Glomerular endothelial cell (primary cell): ENCODE measurements at regions not wholly inside any gene's neighbourhood (a gene's known extent, or its start where the extent isn't known, plus 50 kb on each side); places are given as distances from the start of the nearest gene placed in this dataset.

Source experiments
- DNase-seq: peaks from one replicate; pipeline ENCODE4 v3.0.0-alpha.2; 2011; ENCODE audit warnings: low read depth, low spot score; ENCODE audit errors: extremely low read depth

DNA sequence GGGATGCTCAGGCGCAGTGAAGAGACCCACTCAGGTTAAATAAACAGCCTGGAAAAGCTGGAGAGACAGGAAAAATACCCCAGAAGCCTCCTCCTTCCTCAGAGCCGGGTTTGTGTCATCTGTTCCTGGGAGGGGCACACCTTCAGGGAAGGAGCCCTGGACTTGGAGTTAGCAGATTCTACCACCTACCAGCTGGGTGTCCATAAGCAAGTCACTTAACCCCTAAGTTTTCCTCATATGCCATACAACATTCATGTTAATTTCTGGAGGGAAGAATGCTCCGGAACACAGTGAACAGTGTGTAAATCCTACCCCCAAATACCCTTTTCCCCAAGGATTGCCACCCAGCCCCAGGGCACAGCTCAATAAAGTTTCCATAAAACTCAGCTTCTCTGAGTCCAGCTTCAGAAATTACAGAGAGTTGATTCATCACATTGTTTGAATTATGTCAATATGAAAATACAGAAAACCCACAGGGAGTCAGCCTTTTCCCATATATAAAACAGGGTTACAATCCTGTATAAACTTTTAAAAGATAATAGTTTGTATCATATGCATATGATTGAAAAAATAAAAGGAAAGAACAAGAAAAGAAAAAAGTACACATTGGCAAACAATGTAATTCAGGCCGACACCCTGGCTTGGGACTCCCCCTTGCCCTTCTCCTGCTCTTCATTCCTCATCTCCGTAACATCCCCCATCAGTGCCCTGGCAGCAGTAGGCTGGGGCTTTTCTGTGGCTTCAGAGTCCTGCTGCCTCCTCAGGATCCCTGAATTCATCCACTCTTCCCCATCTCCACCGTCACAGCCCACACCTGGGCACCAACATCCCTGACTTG, 291.8 kb upstream of the USP24 start:
- DNase-seq, result no peak

DNA sequence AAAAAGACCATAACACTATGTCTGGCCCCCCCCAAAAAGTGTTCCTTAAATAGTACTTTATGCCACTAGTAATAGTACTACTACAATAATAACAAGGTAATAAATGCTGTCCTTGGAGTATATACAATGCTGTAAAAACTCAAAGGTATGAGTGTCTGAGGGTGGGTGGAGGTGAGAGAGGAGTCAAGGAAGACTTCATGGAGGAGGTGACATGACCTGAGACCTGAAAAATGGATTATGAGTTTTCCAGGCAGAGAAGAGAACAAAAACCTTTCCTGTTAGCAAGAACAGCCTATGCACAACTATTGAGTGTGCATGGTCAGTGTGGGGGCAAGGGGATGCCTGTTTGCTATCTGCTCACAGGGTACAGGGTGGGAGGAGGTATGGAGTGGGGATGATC, 290.2 kb upstream of the USP24 start:
- DNase-seq, result no peak

DNA sequence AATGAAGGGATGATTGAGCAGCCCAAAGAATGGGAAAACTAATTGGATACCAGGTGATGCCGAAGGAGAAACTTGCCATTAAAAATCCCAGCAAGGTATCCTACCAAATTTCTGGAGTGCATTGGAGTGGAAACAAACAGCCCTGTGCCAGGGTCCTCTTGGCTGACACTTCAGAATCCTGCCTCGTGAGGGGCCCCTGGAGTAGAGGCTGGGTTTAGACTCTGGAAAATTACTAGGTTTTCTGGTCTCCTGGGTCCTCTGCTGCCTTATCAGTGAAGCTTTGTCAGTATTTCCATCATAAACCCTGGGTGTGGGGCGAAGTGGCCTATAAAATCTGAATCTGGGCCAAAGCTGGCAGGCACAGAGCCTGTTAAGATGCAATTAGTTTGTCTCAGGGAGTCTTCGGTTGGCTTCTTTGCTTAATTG, 289.2 kb upstream of the USP24 start:
- no peak for DNase-seq

DNA sequence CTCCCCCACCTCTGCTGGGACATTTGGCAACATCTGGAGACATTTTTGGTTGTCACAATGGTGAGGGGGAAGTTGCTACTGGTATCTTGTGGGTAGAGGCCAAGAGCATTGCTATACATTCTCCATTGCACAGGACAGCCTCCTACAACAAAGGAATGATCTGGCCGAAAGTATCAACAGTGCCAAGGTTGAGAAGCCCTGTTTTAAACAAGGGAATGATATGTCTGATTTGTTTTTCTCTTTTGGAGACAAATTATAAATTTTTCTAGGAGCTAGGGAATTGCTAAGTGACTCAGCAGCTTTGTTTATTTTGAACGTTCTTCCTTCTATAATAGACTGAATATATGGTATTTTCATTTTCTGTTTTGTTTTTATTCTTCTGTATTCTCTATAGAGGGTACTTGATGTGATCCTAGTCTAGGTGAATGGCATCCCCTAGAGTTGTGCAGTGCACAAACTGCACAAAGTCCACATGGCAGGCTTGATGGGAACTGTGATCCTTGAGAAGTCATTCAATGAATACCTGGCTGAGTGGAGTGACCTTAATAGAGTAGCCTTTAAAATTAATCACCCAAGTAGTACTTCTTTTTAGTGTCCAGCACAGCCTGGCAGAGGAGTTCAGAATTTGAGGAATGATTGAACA, 288.6 kb upstream of the USP24 start:
- no peak for DNase-seq

DNA sequence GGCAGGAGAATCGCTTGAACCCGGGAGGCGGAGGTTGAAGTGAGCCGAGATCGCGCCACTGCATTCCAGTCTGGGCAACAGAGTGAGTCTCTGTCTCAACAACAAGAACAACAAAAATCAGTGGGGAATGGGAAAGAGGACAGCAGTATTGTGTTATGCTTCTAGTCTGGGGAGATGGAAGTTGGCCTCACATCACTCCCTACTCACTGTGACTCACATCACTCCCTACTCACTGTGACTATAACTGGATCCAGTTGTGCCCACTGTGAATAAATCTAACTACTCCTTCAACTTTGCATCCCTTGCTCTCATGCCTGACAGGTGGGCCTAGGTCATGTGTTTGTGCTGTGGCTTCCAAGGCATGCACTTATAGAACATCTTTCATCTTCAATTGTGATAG, 285.4 kb upstream of the USP24 start:
- DNase-seq, result no peak

DNA sequence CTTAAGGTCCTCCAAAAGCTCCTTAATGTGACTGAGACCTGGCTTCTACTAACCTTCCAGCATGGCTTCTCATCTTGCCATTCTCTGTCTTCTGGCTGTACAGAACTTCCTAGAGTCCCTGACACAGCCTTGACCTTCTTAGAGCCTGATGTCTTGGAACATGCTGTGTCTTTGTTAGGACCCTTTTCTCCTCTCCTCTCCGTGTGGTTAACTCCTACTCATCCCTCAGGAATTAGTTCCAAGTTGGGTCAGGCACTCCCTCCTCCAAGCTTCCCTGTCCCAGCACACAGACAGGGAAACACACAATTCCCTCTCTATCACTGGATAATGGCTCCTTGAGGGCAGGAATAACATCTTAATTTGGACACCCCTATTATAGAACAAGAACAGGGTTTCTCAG, 275.4 kb upstream of the USP24 start:
- DNase-seq, result no peak

DNA sequence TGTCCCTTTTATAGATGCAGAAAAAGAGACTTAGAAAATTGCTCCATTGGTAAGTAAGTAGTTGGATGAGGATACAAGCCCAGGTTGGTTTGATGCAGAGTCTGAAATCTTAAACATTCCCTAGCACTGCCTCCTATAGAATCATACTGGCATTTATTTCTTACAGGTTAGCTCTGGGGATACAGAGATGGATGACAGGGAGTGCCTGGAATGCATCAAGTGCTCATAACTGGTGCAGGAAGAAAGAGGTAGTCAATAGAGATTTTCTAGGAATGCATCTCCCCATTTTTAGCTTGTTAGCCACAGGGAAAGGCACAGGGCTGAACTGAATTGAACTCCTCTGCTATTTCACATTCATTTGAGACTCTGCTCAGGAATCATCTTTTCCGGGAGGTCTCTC, 269.0 kb upstream of the USP24 start:
- no peak for DNase-seq

DNA sequence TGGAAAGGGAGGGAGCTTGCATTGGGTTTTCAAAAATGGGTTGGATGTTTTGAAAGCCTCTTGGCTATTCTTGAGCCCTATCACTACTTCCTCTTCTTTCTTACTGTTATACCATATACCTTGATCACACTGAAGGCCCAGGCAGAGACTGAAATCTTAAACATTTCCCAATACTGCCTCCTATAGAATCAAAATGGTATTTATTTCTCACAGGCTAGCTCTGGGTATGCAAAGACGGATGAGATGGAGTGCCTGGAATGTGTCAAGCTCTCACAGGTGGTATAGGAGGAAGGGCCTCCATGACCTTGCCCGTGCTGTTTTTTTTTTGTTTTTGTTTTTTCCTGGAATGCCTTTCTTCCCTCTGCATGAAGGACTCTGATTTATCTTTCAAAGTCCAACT, 268.4 kb upstream of the USP24 start:
- no peak for DNase-seq

DNA sequence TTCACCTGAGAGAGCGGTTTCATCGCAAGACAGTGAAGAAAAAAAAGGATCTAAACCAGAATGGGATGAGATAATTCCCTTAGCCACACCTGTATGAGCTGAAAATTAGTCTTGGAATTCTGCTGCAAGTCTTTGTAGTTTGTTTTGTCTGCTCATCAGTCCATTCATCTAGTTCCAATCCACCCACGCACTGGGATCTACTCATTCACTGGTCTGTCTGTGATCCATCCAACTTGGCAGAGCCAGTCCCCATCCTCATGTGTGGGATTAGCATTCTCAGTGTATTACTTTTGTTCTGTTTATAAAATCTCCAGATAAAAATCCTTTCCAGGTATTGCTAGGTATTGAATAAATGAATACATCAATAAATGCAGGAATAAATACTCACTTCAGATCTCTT, 266.5 kb upstream of the USP24 start:
- DNase-seq, result no peak

DNA sequence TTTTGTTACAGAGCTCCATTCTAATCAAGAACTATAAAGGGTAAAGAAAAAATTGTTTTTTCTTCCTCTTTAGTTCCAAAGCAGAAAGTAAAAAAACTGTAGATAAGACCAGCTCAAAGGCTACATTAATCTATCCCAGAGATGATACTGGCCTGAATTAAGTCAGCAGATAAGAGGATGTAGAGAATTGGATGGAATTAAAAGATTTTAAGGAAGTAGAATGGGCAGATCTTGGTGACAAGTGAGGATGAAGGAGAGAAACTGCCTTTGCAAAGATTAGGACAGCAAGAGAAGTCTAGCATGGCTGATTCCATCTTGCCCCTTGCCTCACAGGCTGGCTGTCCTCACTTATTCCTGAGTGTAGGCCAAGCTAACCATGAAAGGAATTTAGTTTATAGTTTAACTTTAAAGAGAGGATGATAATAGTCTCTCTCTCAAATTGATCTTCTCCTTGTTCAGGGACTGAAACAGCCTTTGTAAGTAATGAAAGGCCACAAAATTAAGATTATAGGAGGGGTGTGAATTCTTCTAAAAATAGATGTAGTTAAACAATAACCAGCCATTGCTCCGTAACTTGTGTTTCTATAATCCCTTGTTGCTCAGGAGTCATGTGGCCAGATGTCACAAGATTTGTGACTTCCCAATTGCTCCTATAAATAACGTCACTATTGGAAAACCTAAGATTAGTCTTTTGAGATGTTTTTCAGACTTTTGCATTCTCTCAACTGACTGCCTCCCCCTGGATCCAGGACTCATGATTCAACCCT, 265.0 kb upstream of the USP24 start:
- no peak for DNase-seq

DNA sequence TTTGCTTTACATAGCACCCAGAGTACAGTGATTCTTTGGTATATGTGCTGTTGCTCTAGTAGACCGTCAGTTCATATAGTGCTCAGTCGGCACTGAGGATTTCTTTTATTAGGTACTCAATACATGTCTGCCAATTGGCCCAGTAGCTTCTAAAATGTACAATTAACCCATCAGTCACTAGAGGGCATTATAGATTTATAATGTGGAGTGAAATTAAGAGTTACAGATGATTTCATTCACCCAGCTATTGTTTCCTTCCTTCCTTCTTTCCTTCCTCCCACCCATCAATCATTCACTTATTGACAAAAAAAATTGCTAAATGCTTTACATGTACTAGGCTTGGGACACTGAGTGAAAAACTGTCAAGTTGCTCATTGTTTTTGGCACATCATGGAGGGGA, 263.6 kb upstream of the USP24 start:
- DNase-seq, result no peak

DNA sequence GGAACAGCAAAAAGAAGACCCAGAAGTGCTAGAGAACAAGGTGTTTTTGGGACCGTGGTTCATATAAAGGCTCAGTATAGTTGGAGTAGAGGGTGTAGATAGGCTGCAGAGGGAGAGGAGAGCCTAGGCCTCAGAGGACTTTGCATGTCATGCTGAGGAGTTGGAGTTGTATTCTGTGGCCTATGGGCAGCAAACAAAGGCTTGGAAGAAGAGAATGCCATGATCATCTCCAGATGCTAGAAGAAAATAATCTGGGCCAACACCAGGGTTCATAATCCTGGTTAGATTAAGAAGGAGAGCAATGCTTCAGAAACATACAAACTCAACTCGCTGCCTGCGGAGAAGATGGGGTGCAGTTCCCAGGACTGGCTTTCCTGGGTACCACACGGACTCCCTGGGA, 262.8 kb upstream of the USP24 start:
- DNase-seq, result no peak

DNA sequence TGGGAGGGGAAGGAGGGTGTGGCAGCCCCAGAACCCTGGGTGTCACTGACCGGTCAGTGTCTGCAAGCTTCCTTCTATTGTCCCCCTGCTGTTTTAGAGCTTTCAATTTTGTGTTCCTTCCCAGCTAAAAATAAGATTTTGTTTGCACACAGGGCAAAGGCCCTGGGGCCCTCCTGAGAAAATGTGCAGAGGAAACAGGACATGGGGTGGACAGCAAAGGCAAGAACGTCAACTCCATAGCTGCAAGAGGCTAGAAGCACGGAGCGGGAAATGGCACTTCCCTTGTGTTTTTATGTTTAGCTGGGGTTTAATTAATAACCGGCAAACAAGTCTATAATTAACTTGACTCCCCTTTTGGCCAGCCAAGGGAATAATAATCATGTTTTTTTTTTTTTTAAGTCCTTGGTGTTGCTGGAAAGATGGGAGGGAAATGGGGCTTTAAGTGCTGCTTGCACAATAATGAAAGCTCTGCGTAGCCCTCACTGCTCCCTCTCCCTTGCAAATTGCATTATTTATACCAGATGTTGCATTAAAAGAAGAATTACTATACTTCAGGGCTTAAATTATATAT, 261.4 kb upstream of the USP24 start:
- no peak for DNase-seq

DNA sequence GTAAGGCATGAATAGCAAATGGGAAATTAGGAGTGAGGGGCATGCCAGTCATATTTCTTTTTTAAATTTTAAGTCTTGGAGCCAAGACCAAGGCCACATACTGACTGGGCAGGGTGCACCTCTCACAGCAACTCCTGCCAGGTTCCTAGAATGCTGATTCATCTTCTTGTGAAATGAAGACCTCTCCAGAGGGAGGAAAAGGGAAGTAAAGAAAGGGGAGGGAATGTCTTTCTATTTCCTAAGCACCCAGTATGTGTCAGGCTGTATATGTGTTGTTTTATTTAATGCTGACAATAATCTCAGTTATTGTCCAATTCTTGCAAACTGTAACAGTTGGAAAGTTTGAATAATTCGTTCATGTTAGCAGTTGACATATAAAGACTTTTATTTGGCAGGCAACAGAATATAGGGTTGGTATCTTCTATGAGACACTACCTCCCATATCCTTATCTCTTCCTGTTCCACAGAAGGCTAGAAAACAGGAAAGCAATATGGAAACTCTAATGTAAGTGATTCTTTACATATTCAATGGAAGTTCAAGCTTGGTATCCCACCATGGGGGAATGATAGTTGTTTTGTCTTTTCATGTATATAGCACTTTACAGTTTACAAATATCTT, 259.1 kb upstream of the USP24 start:
- no peak for DNase-seq

DNA sequence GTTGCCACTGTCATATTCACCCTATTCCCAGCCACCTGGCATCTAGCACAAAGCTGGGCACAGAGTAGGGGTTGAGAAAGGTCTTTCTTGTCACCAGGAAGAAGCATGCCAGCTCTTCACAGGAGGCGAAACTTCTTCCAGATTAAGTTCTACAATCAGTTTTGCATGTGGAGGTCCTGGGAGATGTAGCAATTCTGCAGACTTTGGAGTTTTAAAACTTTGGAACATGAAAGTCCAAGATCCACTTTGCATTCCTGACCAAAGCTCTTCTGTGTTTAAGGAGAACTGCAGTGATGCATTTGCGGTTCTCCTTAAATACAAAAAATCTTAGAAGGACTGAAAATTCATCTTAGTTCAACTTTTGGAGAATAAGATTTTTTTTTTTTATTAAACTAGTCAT, 258.5 kb upstream of the USP24 start:
- no peak for DNase-seq

DNA sequence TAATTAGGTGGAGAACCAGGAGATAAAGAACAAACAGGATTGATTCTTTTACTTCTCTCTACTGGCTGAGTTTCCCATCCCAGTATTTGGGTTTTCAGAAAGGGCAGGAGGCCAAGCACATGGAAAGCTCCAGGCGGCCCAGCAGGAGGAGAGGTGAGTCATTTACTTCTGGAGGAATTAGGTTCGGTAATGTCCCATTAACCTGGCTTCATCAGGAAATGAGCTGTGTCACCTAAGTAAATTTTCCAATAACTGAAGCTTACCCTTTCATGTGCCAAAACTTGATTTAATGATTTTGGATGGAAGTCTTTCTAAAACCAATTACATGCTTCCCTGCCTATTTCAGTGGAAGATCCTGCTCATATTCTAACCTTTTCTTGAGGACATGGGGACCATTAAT, 257.6 kb upstream of the USP24 start:
- no peak for DNase-seq

DNA sequence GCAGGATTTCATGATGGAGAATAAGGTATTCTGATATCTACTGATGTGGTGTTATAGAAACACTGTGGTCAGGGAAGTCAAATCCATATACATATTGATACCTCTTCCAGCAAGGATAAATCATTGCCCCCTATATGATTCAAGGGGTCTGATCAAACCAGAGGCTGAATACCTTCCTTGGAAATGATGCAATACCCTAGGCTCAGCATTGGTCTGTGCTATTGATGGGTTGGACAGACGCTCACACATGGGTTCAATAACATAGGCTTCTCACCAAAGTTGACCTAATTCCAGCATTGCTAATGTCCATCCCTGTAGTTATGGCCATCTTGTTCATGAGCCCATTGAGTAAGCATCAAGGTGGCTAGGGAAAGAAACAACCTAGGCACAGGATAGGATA, 257.0 kb upstream of the USP24 start:
- DNase-seq, result no peak

DNA sequence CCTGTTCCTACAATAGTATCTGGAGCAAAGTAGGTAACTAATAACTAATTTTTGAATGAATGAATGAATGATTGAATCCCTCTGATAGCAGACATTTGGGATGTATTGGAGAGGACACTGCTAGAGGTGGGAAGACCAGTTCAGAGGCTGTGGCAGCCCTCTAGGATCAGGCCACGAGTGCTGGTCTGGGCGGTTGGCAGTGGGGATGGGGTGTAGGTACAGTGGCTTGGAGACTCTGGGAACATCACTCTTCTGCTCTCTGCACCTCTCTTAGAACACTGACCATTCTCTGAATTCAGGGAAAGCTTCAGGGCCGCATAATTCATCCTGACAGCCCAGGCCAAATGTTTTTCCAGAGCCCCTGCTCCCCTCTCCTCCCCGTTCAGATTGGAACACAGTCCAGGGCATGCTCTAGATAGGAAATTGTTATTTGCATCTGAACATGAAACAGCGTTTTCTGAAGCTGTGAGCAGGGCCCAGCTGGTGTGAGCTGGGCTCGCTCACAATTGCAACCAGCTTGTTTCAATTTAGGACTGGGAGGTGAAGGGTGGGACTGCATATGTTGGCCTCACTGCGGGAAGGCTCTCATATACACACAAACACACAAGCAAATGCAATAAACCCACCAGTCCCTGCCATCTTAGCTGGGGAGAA, 253.1 kb upstream of the USP24 start:
- DNase-seq, result no peak

DNA sequence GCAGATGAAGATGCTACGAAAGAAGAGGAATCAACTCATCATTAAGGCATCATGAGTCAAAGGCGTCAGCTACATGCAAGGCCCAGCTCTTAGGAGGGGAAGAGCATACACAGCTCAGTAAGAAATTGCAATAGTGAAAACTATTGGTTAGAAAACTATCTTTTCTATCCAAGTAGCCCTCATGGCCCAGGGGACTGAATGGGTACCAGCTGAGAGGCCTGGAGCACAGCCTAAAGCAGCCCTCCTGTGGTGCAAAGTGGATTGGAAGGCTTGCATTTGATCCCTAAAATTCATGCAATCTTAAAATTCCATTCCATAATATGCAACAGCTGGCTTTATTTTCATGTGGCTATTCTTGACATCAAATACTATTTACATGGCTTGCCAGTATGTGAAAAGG, 251.8 kb upstream of the USP24 start:
- DNase-seq, result no peak

DNA sequence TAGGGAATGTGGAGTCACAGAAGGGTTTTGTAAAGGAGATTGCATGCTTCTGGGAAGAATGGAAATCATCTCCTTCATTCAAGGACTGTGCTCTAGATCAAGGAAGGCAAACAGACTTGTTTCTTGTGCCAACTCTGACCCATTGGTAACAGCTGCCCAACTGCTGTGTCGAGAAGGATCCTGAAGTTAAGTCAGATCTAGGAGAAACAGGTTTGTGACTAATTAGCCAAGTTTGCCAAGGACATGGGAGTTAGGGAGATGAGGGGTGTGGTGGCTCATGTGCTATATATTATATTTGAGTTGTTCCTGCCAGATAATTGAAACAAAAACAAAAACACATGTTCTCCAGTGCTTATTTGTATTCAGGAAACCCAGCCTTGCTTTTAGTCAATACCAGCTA, 251.2 kb upstream of the USP24 start:
- no peak for DNase-seq

DNA sequence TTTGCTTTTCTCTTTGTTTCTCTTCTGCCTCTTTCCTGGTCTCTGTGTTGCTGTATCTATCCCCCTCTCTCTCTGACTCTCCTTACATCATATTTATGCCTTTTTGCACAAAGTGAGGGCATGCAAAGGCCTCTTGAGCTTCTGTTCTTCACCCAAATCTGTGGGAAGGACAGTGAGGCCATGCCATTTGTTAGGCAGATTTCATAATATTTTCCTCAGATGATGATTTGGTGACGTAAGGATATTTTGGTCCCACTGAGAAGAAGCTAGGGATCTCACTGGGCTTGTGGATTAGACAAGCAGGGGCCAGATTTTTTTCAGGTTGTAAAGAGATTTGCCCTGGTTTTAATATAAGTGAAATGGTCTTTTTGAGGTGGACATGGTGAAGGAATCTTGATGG, 249.4 kb upstream of the USP24 start:
- DNase-seq, result no peak
